Thoracic aorta (tissue), 2 donors: ENCODE measurements at regions not wholly inside any gene's neighbourhood (a gene's known extent, or its start where the extent isn't known, plus 50 kb on each side); places are given as distances from the start of the nearest gene placed in this dataset.
A peak's percentile ranks its signal among the peaks of the same experiment; 100 is the strongest.

Experiments used
- ATAC-seq: fragments of 150-250 bp; one replicate; pipeline ENCODE4 v1.8.0; 2017; ENCODE audit warnings: low read depth; ENCODE audit not compliant: insufficient number of reproducible peaks, low FRiP score
- DNase-seq: peaks from one replicate; pipeline ENCODE4 v3.0.0-alpha.2; 2020; ENCODE audit warnings: low spot score
- H3K27ac ChIP-seq, 2 donors: fragments of 200-600 bp; sonication (generic); 1 replicate in 1 of 2; 2 replicates in 1 of 2; pipeline ENCODE4 v1.5.1; 2016; ENCODE audit warnings: mild to moderate bottlenecking in 2 of 2, moderate library complexity in 2 of 2
- H3K27me3 ChIP-seq: fragments of 200-600 bp; sonication (generic); replicated peaks from 2 replicates; pipeline ENCODE4 v1.6.0; 2016; ENCODE audit warnings: mild to moderate bottlenecking; ENCODE audit not compliant: insufficient read depth
- H3K36me3 ChIP-seq: fragments of 200-600 bp; sonication (generic); one replicate; pipeline ENCODE4 v1.5.1; 2016
- H3K4me1 ChIP-seq, 2 donors: fragments of 200-600 bp; sonication (generic); 1 replicate in 1 of 2; 2 replicates in 1 of 2; pipeline versions ENCODE4 v1.5.1 to v1.6.0; 2016; ENCODE audit warnings: low read depth in 2 of 2, mild to moderate bottlenecking in 1 of 2; ENCODE audit not compliant: control insufficient read depth in 1 of 2
- H3K4me3 ChIP-seq: fragments of 200-600 bp; sonication (generic); 2 replicates; pipeline ENCODE4 v1.5.1; 2016; ENCODE audit warnings: mild to moderate bottlenecking
- H3K9me3 ChIP-seq: fragments of 200-600 bp; sonication (generic); 2 replicates; pipeline ENCODE4 v1.5.1; 2016
- CTCF ChIP-seq: fragments of 200-600 bp; sonication (generic); IDR thresholded peaks from one replicate; pipeline ENCODE4 v1.5.1; 2019; ENCODE audit warnings: antibody characterized with exemption

DNA sequence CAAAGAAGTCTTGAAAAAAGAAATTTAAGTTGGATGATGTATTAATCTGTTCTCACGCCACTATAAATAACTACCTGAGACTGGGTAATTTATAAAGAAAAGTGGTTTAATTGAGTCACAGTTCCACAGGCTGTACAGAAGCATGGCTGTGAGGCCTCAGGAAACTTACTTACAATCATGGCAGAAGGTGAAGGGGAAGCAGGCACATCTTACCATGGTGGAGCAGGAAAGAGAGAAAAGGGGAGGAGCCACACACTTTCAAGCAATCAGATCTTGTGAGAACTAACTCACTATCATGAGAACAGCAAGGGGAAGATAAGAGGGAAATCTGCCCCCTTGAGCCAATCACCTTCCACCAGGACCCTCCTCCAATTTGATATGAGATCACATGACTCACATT, 65.7 kb upstream of the AMOTL1 start:
- Histone ChIP-seq H3K4me1 (peaks cover 0 to 7% of the 10 kb centered on the region in 2 donors), H3K9me3 (no peaks in the 10 kb centered on the region), H3K27ac (no peak overlapping the region), H3K36me3 (no peaks in the 10 kb centered on the region), H3K4me3 (no peak overlapping the region), H3K27me3 (no peaks in the 10 kb centered on the region)
- DNase-seq: no peak
- TF ChIP-seq CTCF: no peak
- ATAC-seq: no peak

- no peaks in the 10 kb centered on the region for H3K36me3 ChIP-seq
- no peak overlapping the region for H3K27ac ChIP-seq
- H3K4me3 ChIP-seq: no peak overlapping the region
- no peaks in the 10 kb centered on the region for H3K27me3 ChIP-seq
- H3K4me1 ChIP-seq: peaks cover 0 to 7% of the 10 kb centered on the region in 2 donors
- H3K9me3 ChIP-seq: no peaks in the 10 kb centered on the region
- no peak for ATAC-seq
- no peak for DNase-seq
- TF ChIP-seq CTCF: no peak
These were observed 62.7 kb upstream of the AMOTL1 start for GRCh38 chr11:94705419-94705818.

DNA sequence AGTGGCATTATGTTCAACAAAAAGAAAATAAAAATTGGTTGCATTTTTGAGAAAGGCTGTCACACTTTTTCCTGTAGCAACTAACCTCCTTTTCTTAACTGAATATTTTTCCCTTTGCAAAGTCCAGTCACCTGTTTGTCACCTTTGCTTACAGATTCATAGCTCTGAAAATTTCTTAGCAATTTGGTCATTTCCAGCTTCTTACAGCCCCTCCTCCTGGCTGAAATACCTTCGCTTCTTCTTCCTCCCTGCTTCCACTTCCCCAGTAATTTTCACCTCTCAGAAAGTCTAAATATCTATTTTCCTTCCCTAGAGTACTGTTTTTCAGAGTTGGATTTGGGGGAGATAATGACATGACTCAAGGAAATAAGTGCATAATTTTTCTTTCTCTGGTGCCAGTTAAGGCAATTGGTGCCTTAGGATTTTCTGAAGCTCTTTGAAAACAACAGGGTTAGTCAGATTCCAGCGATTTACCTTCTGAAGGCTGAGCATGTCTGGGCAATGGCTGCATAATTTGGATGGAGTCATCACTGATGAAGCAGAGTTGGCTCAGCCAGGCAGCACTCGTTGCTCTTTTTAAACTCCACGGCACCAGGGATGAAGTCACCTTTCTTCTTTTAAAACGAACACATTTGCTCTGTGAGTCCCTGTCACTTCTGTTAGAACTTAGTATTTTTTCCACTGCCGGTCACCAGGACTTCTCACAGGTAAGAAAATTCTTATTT, 62.1 kb upstream of the AMOTL1 start:
- no peak for ATAC-seq
- Histone ChIP-seq H3K4me3 (no peak overlapping the region), H3K4me1 (peaks cover 0 to 7% of the 10 kb centered on the region in 2 donors), H3K9me3 (no peaks in the 10 kb centered on the region), H3K27me3 (no peaks in the 10 kb centered on the region), H3K36me3 (no peaks in the 10 kb centered on the region), H3K27ac (peak overlapping the region in 1 of 2 donors; percentile 33)
- TF ChIP-seq CTCF: no peak
- no peak for DNase-seq

GRCh38 chr11:94708176-94708575, 60.0 kb upstream of the AMOTL1 start:
- no peak for TF ChIP-seq CTCF
- ATAC-seq (no peak), DNase-seq (no peak)
- H3K4me3 ChIP-seq: no peak overlapping the region
- no peaks in the 10 kb centered on the region for H3K36me3 ChIP-seq
- H3K27ac ChIP-seq: no peak overlapping the region
- H3K9me3 ChIP-seq: no peaks in the 10 kb centered on the region
- H3K4me1 ChIP-seq: peaks cover 0 to 7% of the 10 kb centered on the region in 2 donors
- H3K27me3 ChIP-seq: no peaks in the 10 kb centered on the region

GRCh38 chr11:94708642-94709041, 59.5 kb upstream of the AMOTL1 start:
- Histone ChIP-seq H3K9me3 (no peaks in the 10 kb centered on the region), H3K36me3 (no peaks in the 10 kb centered on the region), H3K4me3 (no peak overlapping the region), H3K4me1 (peaks cover 0 to 7% of the 10 kb centered on the region in 2 donors), H3K27me3 (no peaks in the 10 kb centered on the region), H3K27ac (no peak overlapping the region)
- no peak for ATAC-seq
- no peak for TF ChIP-seq CTCF
- DNase-seq: no peak
